ENCODE measurements at regions not wholly inside any gene's neighbourhood (a gene's known extent, or its start where the extent isn't known, plus 50 kb on each side); places are given as distances from the start of the nearest gene placed in this dataset.
"Not testable (repeated sequence)": the region's sequence is repeated elsewhere in the genome, so short reads cannot be mapped to it uniquely, and the experiment has no call there.

- not testable (repeated sequence) for DNase-seq (ENCODE audit: low read depth in 2 of 2)
Measured at GRCh38 chr12:9308745-9309144, 100.5 kb upstream of the PZP start.

- DNase-seq (ENCODE audit: low read depth in 2 of 2) = not testable (repeated sequence)
Measured at GRCh38 chr12:9308163-9308562, 100.0 kb upstream of the PZP start.

GRCh38 chr12:9307255-9307654 lies 99.1 kb upstream of the PZP start:
- DNase-seq (ENCODE audit: low read depth in 2 of 2) = not testable (repeated sequence)

- not testable (repeated sequence) for DNase-seq (ENCODE audit: low read depth in 2 of 2)
Measured at GRCh38 chr12:9306004-9306403, 97.8 kb upstream of the PZP start.

GRCh38 chr12:9304540-9304939 lies 96.3 kb upstream of the PZP start:
- not testable (repeated sequence) for DNase-seq (ENCODE audit: low read depth in 2 of 2)

- DNase-seq (ENCODE audit: low read depth in 2 of 2) = not testable (repeated sequence)
Measured at GRCh38 chr12:9295872-9296271, 87.7 kb upstream of the PZP start.

GRCh38 chr12:9294072-9294620 lies 86.0 kb upstream of the PZP start:
- DNase-seq (ENCODE audit: low read depth in 2 of 2) = not testable (repeated sequence)

- DNase-seq (ENCODE audit: low read depth in 2 of 2) = not testable (repeated sequence)
Measured at GRCh38 chr12:9293391-9293790, 85.2 kb upstream of the PZP start.

GRCh38 chr12:9289984-9290383 lies 81.8 kb upstream of the PZP start:
- DNase-seq (ENCODE audit: low read depth in 2 of 2) = not testable (repeated sequence)

GRCh38 chr12:9284724-9285123 lies 76.5 kb upstream of the PZP start:
- DNase-seq (ENCODE audit: low read depth in 2 of 2) = not testable (repeated sequence)

GRCh38 chr12:9284197-9284596 lies 76.0 kb upstream of the PZP start:
- DNase-seq (ENCODE audit: low read depth in 2 of 2) = not testable (repeated sequence)

- DNase-seq (ENCODE audit: low read depth in 2 of 2) = peak; percentile 25 to 27
Measured at GRCh38 chr12:9283346-9284095, 75.3 kb upstream of the PZP start.

- no peak for DNase-seq (ENCODE audit: low read depth in 2 of 2)
Measured at GRCh38 chr12:9276990-9277389, 68.8 kb upstream of the PZP start.

GRCh38 chr12:9273276-9273675 lies 65.1 kb upstream of the PZP start:
- no peak for DNase-seq (ENCODE audit: low read depth in 2 of 2)

GRCh38 chr12:9271875-9272274 lies 63.7 kb upstream of the PZP start:
- DNase-seq (ENCODE audit: low read depth in 2 of 2) = no peak

- no peak for DNase-seq (ENCODE audit: low read depth in 2 of 2)
Measured at GRCh38 chr12:9264546-9264945, 56.4 kb upstream of the PZP start.

- no peak for DNase-seq (ENCODE audit: low read depth in 2 of 2)
Measured at GRCh38 chr12:9260931-9261330, 52.7 kb upstream of the PZP start.

GRCh38 chr12:9258676-9259075 lies 50.5 kb upstream of the PZP start:
- DNase-seq (ENCODE audit: low read depth in 2 of 2) = no peak

Measured in fibroblast of skin of left biceps (primary cell).